Esophagus muscularis mucosa (tissue), 3 donors: ENCODE measurements at regions not wholly inside any gene's neighbourhood (a gene's known extent, or its start where the extent isn't known, plus 50 kb on each side); places are given as distances from the start of the nearest gene placed in this dataset.

ENCODE experiments used
- CTCF ChIP-seq, 3 experiments: fragments of 200-600 bp in 2 of 3; fragments of 450-650 bp in 1 of 3; sonication (generic) in 2 of 3; IDR thresholded peaks; one replicate each; pipeline ENCODE4 v1.5.1; 2017 to 2019; ENCODE audit warnings: antibody characterized with exemption in 3 of 3, mild to moderate bottlenecking in 2 of 3, moderate library complexity in 1 of 3
- POLR2AphosphoS5 ChIP-seq, 2 donors: sonication (generic); formaldehyde crosslinking; IDR thresholded peaks; one replicate each; pipeline ENCODE4 v1.6.1; 2017; ENCODE audit warnings: antibody characterized with exemption in 2 of 2

- TF ChIP-seq CTCF (IDR thresholded peaks at IDR 0.05) = no peak
- TF ChIP-seq POLR2AphosphoS5 (IDR thresholded peaks at IDR 0.05) = no peak
These were observed 277.3 kb downstream of the MTX2 start for GRCh38 chr2:176546550-176546949.
